Lower leg skin (tissue), 4 donors: ENCODE measurements at regions not wholly inside any gene's neighbourhood (a gene's known extent, or its start where the extent isn't known, plus 50 kb on each side); places are given as distances from the start of the nearest gene placed in this dataset.

Experiments
- DNase-seq, 2 donors: peaks; one replicate each; pipeline ENCODE4 v3.0.0-alpha.2; 2019; ENCODE audit warnings: low spot score in 2 of 2
- H3K4me3 ChIP-seq: fragments of 200-600 bp; sonication (generic); 2 replicates; pipeline ENCODE4 v1.5.1; 2017; ENCODE audit warnings: mild to moderate bottlenecking, low read depth; ENCODE audit not compliant: poor library complexity, severe bottlenecking
- CTCF ChIP-seq, 3 donors: fragments of 450-650 bp; IDR thresholded peaks; one replicate each; pipeline ENCODE4 v1.5.1; 2016; ENCODE audit warnings: antibody characterized with exemption in 3 of 3, mild to moderate bottlenecking in 3 of 3, moderate library complexity in 2 of 3
- POLR2A ChIP-seq, 2 donors: fragments of 450-650 bp; IDR thresholded peaks; one replicate each; pipeline ENCODE4 v1.6.1; 2016 to 2017; ENCODE audit warnings: antibody characterized with exemption in 2 of 2, mild to moderate bottlenecking in 1 of 2, moderate library complexity in 1 of 2
- WGBS, 2 donors: methylation state at CpG; one replicate each; pipeline ENCODE4 v1.1.5; 2018; 5-methylcytosine and 5-hydroxymethylcytosine counted together
- intact Hi-C: fragments of 100-400 bp; cut with DNase I; formaldehyde crosslinking; loops from one replicate; pipeline ENCODE4 v1.15.0; 2023; ENCODE audit warnings: low total_unique reads

GRCh38 chr15:83358972-83359564, 74.6 kb upstream of the BNC1 start:
- WGBS, 2 donors, result 42 to 47% methylated on average over 13 of the region's 13 CpGs
- TF ChIP-seq POLR2A (IDR thresholded peaks at IDR 0.05) (no peak), CTCF (IDR thresholded peaks at IDR 0.05) (no peak)
- no peak for DNase-seq
- intact Hi-C loops, result no loop called here
- no peak overlapping the region for H3K4me3 ChIP-seq

GRCh38 chr15:83362706-83363105, 78.2 kb upstream of the BNC1 start:
- no peak for TF ChIP-seq POLR2A (IDR thresholded peaks at IDR 0.05)
- TF ChIP-seq CTCF (IDR thresholded peaks at IDR 0.05), result no peak
- intact Hi-C loops, result no loop called here
- no peak for DNase-seq
- no peak overlapping the region for H3K4me3 ChIP-seq
- 84% methylated on average over 2 of the region's 2 CpGs for WGBS, 2 donors

GRCh38 chr15:83364501-83364900, 80.0 kb upstream of the BNC1 start:
- intact Hi-C loops, result no loop called here
- 36 to 44% methylated on average over 4 of the region's 4 CpGs for WGBS, 2 donors

DNA sequence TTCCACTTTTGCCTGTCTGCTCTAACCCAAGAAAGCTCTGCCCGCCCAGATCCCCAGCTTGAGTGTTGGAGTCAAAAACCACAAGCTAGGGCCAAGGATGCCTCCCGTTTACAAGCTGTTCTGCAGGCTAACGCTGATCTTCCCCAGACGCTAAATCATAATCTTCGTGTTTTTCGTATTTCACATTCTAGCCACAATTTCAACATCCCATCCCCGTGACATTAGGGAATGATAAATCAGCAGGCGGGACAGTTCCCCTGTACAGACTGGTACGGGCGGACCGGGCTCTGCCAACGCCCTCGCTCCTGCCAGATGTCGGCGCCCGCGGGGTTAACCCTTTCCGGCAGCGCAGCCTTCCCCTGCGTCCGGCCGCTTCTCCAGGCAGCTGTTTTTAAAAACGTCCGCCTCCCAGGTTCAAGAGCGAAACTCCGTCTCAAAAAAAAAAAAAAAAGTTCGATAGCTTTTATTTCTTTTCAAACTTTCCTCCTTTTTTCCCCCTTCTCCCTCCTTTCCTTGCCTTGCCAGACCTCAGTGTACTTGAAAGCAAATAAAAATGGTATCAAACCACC, 81.0 kb upstream of the BNC1 start:
- no peak overlapping the region for H3K4me3 ChIP-seq
- peak; percentile 62 to 88 for DNase-seq
- intact Hi-C loops, result no loop called here
- TF ChIP-seq POLR2A (IDR thresholded peaks at IDR 0.05) (no peak), CTCF (IDR thresholded peaks at IDR 0.05) (no peak)
- WGBS, 2 donors, result 0% methylated on average over 27 of the region's 27 CpGs

More at GRCh38 chr15:83364501-83364900, 80.0 kb upstream of the BNC1 start:
- TF ChIP-seq CTCF (IDR thresholded peaks at IDR 0.05) (no peak), POLR2A (IDR thresholded peaks at IDR 0.05) (no peak)
- DNase-seq, result no peak
- H3K4me3 ChIP-seq, result no peak overlapping the region

- H3K4me3 ChIP-seq, result no peak overlapping the region
- DNase-seq, result no peak
- 16 to 20% methylated on average over 9 of the region's 9 CpGs for WGBS, 2 donors
- intact Hi-C loops, result no loop called here
- TF ChIP-seq CTCF (IDR thresholded peaks at IDR 0.05) (no peak), POLR2A (IDR thresholded peaks at IDR 0.05) (no peak)
Measured at GRCh38 chr15:83372434-83372891, 74.7 kb upstream of the SH3GL3 start.
